Brain microvascular endothelial cell (primary cell): ENCODE measurements at regions not wholly inside any gene's neighbourhood (a gene's known extent, or its start where the extent isn't known, plus 50 kb on each side); places are given as distances from the start of the nearest gene placed in this dataset.
A peak's percentile ranks its signal among the peaks of the same experiment; 100 is the strongest.

ENCODE experiments used
- DNase-seq: peaks from one replicate; pipeline ENCODE4 v3.0.0-alpha.2; 2020
- H3K27ac ChIP-seq: fragments of 250-450 bp; sonication (Bioruptor Pico); 2 replicates; pipeline ENCODE4 v1.5.1; 2020; ENCODE audit warnings: mild to moderate bottlenecking, moderate library complexity
- H3K27me3 ChIP-seq: fragments of 250-450 bp; sonication (Bioruptor Pico); replicated peaks from 2 replicates; pipeline ENCODE4 v1.5.1; 2020; ENCODE audit warnings: mild to moderate bottlenecking
- H3K36me3 ChIP-seq: fragments of 250-450 bp; sonication (Bioruptor Pico); replicated peaks from 2 replicates; pipeline ENCODE4 v1.5.1; 2020; ENCODE audit warnings: mild to moderate bottlenecking
- H3K4me3 ChIP-seq: 2 replicates; pipeline ENCODE4 v1.5.1; 2011; ENCODE audit warnings: low read depth, mild to moderate bottlenecking, control low read depth, low read length, moderate library complexity
- CTCF ChIP-seq: IDR thresholded peaks from 2 replicates; pipeline ENCODE4 v1.5.1; 2011; ENCODE audit warnings: low read depth, mild to moderate bottlenecking, moderate library complexity, low read length, control low read depth, inconsistent platforms; ENCODE audit errors: missing control alignments
- in situ Hi-C: cut with HindIII; loops from 2 replicates; pipeline ENCODE4 v1.10.0; 2017; ENCODE audit warnings: low sequenced_read_pairs, low pct_ligation_motif_present

GRCh38 chr12:77204083-77204482 is 138.7 kb upstream of the E2F7 start:
- H3K27me3 ChIP-seq: no peaks in the 10 kb centered on the region
- in situ Hi-C loops: no loop called here
- TF ChIP-seq CTCF: peak; percentile 47
- no peak overlapping the region for H3K4me3 ChIP-seq
- peak; percentile 18 for DNase-seq
- H3K27ac ChIP-seq: no peak overlapping the region
- no peaks in the 10 kb centered on the region for H3K36me3 ChIP-seq

- no peaks in the 10 kb centered on the region for H3K27me3 ChIP-seq
- TF ChIP-seq CTCF: no peak
- no peak for DNase-seq
- H3K4me3 ChIP-seq: no peak overlapping the region
- H3K36me3 ChIP-seq: no peaks in the 10 kb centered on the region
- no peak overlapping the region for H3K27ac ChIP-seq
- in situ Hi-C loops: no loop called here
Measured at GRCh38 chr12:77202457-77203060, 137.2 kb upstream of the E2F7 start.

- Histone ChIP-seq H3K27me3 (no peaks in the 10 kb centered on the region), H3K27ac (peak overlapping the region; percentile 71), H3K4me3 (no peak overlapping the region), H3K36me3 (no peaks in the 10 kb centered on the region)
- DNase-seq: peak; percentile 83
- in situ Hi-C loops: no loop called here
- TF ChIP-seq CTCF: no peak
Measured at GRCh38 chr12:77189901-77190416, 124.6 kb upstream of the E2F7 start.

- H3K27me3 ChIP-seq: no peaks in the 10 kb centered on the region
- in situ Hi-C loops: no loop called here
- H3K4me3 ChIP-seq: no peak overlapping the region
- no peak for TF ChIP-seq CTCF
- peak; percentile 80 for DNase-seq
- no peaks in the 10 kb centered on the region for H3K36me3 ChIP-seq
- peak overlapping the region; percentile 71 for H3K27ac ChIP-seq
Measured at GRCh38 chr12:77189458-77189857, 124.1 kb upstream of the E2F7 start.

- in situ Hi-C loops: no loop called here
- Histone ChIP-seq H3K4me3 (no peak overlapping the region), H3K27me3 (no peaks in the 10 kb centered on the region), H3K36me3 (no peaks in the 10 kb centered on the region), H3K27ac (no peak overlapping the region)
- no peak for DNase-seq
- TF ChIP-seq CTCF: no peak
Measured at GRCh38 chr12:77179515-77179914, 114.1 kb upstream of the E2F7 start.

GRCh38 chr12:77167801-77168200 is 102.4 kb upstream of the E2F7 start:
- DNase-seq: no peak
- no peak for TF ChIP-seq CTCF
- Histone ChIP-seq H3K27ac (no peak overlapping the region), H3K4me3 (no peak overlapping the region), H3K36me3 (no peaks in the 10 kb centered on the region), H3K27me3 (no peaks in the 10 kb centered on the region)
- in situ Hi-C loops: no loop called here
